Mucosa of stomach (tissue), 1 donor: ENCODE measurements at regions not wholly inside any gene's neighbourhood (a gene's known extent, or its start where the extent isn't known, plus 50 kb on each side); places are given as distances from the start of the nearest gene placed in this dataset.

Experiments
- H3K27me3 ChIP-seq: one replicate; pipeline ENCODE4 v1.7.0; 2013; ENCODE audit warnings: mild to moderate bottlenecking, low read length; ENCODE audit not compliant: control insufficient read depth, insufficient read depth
- H3K36me3 ChIP-seq: one replicate; pipeline ENCODE4 v1.7.0; 2013; ENCODE audit warnings: low read length; ENCODE audit not compliant: control insufficient read depth, insufficient read depth
- H3K4me1 ChIP-seq: one replicate; pipeline ENCODE4 v1.7.0; 2013; ENCODE audit warnings: mild to moderate bottlenecking, low read length; ENCODE audit not compliant: control insufficient read depth, insufficient read depth
- H3K4me3 ChIP-seq: one replicate; pipeline ENCODE4 v1.7.0; 2013; ENCODE audit warnings: low read length
- H3K9ac ChIP-seq: one replicate; pipeline ENCODE4 v1.7.0; 2013; ENCODE audit warnings: mild to moderate bottlenecking, low read length, moderate library complexity
- H3K9me3 ChIP-seq: one replicate; pipeline ENCODE4 v1.7.0; 2013; ENCODE audit warnings: mild to moderate bottlenecking, low read length, moderate library complexity; ENCODE audit not compliant: control insufficient read depth
- donor health status: Pancreatic carcinoma.

DNA sequence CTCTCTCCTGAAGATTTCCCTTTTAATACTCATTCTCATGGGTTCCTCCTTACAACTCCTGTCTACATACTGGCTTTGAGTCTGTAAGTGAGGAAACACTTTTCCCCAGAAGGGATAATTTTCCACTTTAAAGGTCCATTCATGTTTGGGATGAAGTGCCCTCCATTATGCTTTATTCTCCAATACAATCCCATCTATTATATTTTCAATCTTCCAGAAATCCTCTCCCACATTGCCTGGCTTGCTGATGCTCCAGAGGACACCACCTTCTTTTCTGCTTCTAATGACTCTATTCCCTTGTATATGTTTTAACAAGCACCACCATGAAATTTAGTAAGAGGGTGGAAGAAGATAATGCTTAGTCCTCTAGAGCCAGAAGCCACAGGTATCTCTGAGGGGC lies 92.7 kb upstream of the NBEA start:
- Histone ChIP-seq H3K4me1 (no peaks in the 10 kb centered on the region), H3K9me3 (no peaks in the 10 kb centered on the region), H3K9ac (no peak overlapping the region), H3K36me3 (no peaks in the 10 kb centered on the region), H3K4me3 (no peak overlapping the region), H3K27me3 (no peaks in the 10 kb centered on the region)

DNA sequence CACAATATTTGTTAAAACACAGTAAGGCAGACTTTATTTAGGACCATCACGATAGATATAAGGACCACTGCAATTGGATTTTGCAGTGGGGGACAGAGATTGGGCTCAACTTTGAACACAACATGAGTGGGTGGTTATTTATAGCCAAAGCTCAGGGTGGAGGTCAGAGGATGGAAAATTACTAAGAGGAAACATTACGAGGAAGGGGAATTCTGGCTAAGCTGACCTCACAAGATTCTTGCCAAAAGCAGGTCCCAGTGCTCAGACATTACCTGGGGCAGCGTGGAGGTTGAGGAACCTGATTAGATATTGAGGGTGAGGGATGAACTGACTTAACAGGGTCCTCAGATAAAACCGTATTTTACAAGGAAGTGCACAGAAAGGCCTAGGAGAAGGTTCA lies 88.9 kb upstream of the NBEA start:
- Histone ChIP-seq H3K9ac (no peak overlapping the region), H3K9me3 (no peaks in the 10 kb centered on the region), H3K4me1 (no peaks in the 10 kb centered on the region), H3K27me3 (no peaks in the 10 kb centered on the region), H3K36me3 (no peaks in the 10 kb centered on the region), H3K4me3 (no peak overlapping the region)

DNA sequence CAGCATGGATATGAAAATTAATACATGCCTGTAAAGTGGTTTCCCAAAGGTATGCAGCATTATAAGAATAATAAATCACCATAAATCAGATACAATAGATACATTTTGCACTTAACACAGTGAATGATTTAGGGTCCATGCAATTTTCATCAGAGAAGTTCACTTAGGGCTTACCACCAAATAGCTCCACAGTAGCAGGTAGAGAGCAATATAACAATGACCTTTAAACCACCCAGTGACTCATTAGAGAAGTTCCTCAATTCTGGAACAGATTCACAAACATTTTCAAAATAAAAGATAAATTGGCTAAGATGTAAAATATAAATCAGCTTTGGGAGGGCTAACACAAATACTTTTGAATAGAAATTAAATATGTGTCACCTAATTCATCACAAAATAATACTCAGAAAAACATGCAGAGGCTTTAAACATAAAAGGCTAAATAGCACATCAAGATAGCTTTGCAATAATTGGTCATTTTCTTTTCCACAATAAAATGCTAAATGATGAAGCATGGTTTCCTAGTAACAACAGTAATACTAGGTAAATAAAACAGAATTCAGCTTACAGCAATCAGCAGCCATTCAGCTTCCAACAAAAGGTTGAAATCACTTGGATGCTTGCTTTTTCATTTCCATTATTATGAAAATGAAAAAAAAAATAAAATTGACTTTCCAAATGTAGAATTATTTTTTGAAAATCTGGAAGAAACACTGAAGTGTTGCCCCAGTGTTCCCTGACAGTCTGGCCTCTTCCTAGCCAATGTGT lies 84.3 kb upstream of the NBEA start:
- Histone ChIP-seq H3K4me1 (no peaks in the 10 kb centered on the region), H3K9ac (no peak overlapping the region), H3K27me3 (no peaks in the 10 kb centered on the region), H3K4me3 (no peak overlapping the region), H3K9me3 (no peaks in the 10 kb centered on the region), H3K36me3 (no peaks in the 10 kb centered on the region)

DNA sequence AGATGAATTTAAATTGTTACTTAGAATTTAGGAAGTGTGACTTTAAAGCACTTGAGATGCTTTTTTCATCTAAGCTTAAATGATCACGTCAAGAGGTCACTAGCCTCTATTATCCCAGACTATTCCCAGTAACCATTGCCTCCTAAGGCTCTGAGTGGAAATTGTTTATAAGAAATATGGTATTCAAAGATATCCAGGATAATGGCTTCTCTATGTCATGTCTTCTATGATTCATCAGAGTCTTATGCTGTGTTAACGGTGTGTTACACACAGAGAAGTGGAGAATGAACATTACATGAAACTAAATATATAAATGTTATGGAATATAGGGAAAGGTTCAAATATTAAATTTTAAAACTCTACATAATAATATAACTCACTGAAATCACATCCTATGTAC lies 79.8 kb upstream of the NBEA start:
- no peaks in the 10 kb centered on the region for H3K9me3 ChIP-seq
- no peak overlapping the region for H3K9ac ChIP-seq
- H3K36me3 ChIP-seq = no peaks in the 10 kb centered on the region
- H3K27me3 ChIP-seq = no peaks in the 10 kb centered on the region
- no peaks in the 10 kb centered on the region for H3K4me1 ChIP-seq
- no peak overlapping the region for H3K4me3 ChIP-seq

DNA sequence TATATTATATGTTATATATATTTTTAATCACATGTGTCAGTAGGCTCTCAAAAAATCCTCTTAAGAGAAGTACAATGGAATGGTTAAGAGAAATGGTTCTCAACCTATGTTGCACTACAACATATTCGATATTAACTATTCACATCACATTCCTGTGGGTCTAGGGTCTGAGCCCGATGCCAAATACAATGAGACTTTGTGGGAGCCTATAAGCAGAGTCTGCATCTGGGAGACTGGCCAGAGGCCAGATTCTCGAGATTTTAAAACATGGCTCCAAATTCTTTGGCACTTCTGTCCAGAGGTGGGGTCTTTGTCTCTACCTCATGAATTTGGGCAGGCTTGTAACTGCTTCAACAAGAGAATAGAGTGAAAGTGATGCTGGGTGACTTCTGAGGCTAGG lies 79.4 kb upstream of the NBEA start:
- no peak overlapping the region for H3K4me3 ChIP-seq

DNA sequence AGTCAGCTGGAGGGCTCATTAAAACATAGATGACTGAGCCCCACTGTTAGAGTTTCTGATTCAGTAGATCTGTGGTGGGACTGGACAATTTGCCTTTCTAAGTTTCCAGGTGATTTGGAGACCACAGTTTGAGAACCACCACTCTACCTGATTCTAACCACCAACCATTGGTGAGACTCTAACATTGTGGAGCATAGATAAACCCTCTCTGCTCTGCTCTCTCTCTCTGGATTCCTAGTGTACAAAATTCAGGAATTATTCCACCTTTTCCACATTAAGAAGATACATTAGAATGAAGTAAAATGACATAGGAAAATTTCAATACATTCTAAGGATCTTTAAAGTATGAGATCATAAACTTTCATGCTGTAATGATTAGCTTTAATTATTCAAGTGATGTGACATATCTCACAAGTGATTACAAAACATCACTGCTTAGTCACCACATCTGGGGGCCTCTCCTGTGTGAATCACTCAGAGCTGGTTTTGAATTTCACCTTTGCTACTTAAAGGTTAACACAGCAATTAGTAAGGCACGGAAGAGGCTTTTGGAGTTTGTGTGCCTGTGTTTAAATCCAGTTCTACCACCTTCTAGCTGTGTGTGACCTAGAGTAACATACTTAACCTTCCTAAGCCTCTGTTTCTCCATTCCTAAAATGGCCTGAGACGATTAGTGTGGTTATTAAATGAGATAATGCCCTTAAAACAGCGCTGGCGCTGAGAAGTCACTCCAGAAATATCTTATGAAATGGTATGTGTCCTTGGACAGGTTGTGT lies 78.5 kb upstream of the NBEA start:
- Histone ChIP-seq H3K4me1 (no peaks in the 10 kb centered on the region), H3K27me3 (no peaks in the 10 kb centered on the region), H3K36me3 (no peaks in the 10 kb centered on the region), H3K9ac (no peak overlapping the region), H3K9me3 (no peaks in the 10 kb centered on the region), H3K4me3 (no peak overlapping the region)

More for the DNA sequence above, 79.4 kb upstream of the NBEA start:
- Histone ChIP-seq H3K9me3 (no peaks in the 10 kb centered on the region), H3K4me1 (no peaks in the 10 kb centered on the region), H3K36me3 (no peaks in the 10 kb centered on the region), H3K9ac (no peak overlapping the region), H3K27me3 (no peaks in the 10 kb centered on the region)

DNA sequence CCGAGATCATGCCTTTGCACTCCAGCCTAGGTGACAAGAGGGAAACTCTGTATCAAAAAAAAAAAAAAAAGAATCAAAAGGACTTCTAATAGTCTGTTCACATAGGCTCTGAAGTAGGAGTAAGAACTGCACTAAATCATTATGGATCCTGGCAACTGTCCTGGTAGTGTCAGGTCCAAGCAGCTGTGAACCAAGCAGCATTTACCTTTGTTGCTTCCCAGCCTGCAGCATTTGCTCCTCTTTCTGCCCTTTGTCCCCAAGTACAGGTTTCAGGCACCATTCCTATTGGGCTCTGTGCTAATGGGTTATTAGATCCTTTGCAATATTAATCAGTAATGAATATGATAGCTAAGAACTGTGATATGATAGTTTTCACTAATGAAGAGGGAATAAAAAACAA lies 77.4 kb upstream of the NBEA start:
- Histone ChIP-seq H3K9ac (no peak overlapping the region), H3K9me3 (no peaks in the 10 kb centered on the region), H3K36me3 (no peaks in the 10 kb centered on the region), H3K27me3 (no peaks in the 10 kb centered on the region), H3K4me1 (no peaks in the 10 kb centered on the region), H3K4me3 (no peak overlapping the region)

DNA sequence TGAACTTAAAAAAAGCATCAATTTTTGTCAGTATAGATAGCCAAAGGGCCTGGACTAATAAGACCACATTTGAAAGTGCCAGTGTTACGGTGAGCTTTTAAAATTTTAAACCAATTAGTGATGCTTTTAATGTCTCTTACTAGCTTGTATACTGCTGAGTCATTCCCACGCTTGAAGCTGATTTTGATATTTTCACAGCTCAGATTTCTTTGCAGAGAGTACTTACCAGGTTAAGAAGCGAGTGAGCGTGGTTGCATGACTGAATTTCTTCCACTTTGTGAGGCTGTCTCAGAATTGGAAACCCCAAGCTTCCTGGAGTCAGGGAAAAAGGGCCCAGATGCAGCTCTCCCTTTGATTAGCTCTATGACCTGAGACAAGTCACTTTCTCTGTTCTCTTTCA lies 74.5 kb upstream of the NBEA start:
- Histone ChIP-seq H3K27me3 (no peaks in the 10 kb centered on the region), H3K4me1 (no peaks in the 10 kb centered on the region), H3K4me3 (no peak overlapping the region), H3K9me3 (no peaks in the 10 kb centered on the region), H3K9ac (no peak overlapping the region), H3K36me3 (no peaks in the 10 kb centered on the region)

DNA sequence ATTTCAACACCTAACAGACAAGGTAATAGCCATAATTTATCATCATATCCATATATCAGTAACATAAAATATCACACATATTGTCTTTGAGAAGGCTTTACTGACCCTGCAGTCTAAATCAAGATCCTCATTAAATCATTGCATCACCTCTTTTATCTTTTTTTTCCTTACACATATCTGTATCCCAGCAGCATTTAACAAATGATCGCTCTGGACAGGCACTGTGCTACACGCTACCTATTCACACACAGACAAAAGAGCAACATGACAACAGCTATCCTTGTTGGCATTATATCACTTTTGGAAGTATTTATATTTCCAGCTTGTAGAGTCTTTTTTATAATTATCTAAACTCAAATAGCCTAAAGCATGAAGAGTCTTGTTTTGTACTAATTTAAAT lies 73.3 kb upstream of the NBEA start:
- no peak overlapping the region for H3K4me3 ChIP-seq

DNA sequence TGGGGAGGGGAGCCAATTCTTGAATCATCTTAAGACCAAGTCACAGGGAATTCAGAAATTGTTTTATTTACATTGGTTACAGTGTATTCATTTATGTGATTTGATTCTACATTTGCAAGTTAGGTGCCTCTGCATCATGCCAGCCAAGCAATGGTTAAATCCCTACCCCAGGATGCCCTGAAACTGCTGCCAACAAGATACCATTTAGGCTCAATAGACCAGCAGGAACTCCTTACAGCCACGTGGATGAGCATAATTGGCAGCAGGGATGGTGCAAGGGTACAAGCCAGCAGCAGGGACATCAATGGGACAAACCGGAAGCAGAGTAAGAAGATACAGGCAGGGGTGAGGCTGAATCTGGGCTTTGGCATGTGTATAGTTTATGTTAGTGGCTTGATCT lies 72.4 kb upstream of the NBEA start:
- Histone ChIP-seq H3K9ac (no peak overlapping the region), H3K27me3 (no peaks in the 10 kb centered on the region), H3K36me3 (no peaks in the 10 kb centered on the region), H3K9me3 (no peaks in the 10 kb centered on the region), H3K4me1 (no peaks in the 10 kb centered on the region), H3K4me3 (no peak overlapping the region)

More for the DNA sequence above, 73.3 kb upstream of the NBEA start:
- H3K27me3 ChIP-seq = no peaks in the 10 kb centered on the region
- H3K4me1 ChIP-seq = no peaks in the 10 kb centered on the region
- no peaks in the 10 kb centered on the region for H3K9me3 ChIP-seq
- H3K9ac ChIP-seq = no peak overlapping the region
- H3K36me3 ChIP-seq = no peaks in the 10 kb centered on the region

DNA sequence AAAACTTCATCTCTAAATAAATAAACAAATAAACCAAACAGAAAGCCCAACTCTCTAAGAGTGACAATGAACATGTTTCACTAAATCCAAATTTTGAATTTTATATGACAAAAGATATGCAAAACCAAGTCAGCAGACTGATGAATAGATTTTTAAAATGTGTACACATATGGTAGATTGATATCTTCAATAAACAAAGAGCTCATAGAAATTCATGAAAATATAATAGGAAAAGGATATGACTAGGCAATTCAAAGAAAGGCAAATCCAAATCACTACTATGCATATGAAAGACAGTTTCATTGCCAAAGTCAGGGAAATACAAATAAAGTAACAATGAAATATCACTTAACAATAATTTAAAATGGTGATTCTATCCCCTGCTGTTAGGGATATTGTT lies 63.7 kb upstream of the NBEA start:
- no peaks in the 10 kb centered on the region for H3K4me1 ChIP-seq
- H3K4me3 ChIP-seq = no peak overlapping the region
- no peak overlapping the region for H3K9ac ChIP-seq
- no peaks in the 10 kb centered on the region for H3K27me3 ChIP-seq
- no peaks in the 10 kb centered on the region for H3K36me3 ChIP-seq
- no peaks in the 10 kb centered on the region for H3K9me3 ChIP-seq

DNA sequence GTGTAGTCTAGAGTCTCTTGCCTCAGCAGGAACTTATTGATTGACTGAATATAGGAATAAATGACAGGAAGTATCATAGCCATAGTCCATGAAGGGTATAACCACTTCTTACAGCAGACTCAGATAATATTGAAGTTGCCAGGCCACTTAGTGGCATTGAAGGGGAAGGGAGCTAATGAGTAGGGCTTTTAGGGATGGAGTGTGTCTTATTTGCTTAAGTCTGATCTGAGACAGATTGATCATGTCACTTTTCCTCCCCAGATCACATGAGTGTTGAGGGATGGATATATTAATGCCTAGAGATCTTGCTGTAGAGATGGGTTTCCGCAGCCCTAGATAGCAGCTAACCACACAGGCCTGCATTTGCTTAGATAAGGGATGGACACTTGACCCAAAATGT lies 62.2 kb upstream of the NBEA start:
- H3K36me3 ChIP-seq = no peaks in the 10 kb centered on the region
- H3K4me3 ChIP-seq = no peak overlapping the region
- H3K27me3 ChIP-seq = no peaks in the 10 kb centered on the region
- H3K9ac ChIP-seq = no peak overlapping the region
- no peaks in the 10 kb centered on the region for H3K4me1 ChIP-seq
- no peaks in the 10 kb centered on the region for H3K9me3 ChIP-seq
